ENCODE measurements at regions not wholly inside any gene's neighbourhood (a gene's known extent, or its start where the extent isn't known, plus 50 kb on each side); places are given as distances from the start of the nearest gene placed in this dataset.

GRCh38 chr5:168011096-168011495 is 280.3 kb upstream of the WWC1 start:
- TF ChIP-seq, protein P1, sequence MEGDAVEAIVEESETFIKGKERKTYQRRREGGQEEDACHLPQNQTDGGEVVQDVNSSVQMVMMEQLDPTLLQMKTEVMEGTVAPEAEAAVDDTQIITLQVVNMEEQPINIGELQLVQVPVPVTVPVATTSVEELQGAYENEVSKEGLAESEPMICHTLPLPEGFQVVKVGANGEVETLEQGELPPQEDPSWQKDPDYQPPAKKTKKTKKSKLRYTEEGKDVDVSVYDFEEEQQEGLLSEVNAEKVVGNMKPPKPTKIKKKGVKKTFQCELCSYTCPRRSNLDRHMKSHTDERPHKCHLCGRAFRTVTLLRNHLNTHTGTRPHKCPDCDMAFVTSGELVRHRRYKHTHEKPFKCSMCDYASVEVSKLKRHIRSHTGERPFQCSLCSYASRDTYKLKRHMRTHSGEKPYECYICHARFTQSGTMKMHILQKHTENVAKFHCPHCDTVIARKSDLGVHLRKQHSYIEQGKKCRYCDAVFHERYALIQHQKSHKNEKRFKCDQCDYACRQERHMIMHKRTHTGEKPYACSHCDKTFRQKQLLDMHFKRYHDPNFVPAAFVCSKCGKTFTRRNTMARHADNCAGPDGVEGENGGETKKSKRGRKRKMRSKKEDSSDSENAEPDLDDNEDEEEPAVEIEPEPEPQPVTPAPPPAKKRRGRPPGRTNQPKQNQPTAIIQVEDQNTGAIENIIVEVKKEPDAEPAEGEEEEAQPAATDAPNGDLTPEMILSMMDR (IDR thresholded peaks at IDR 0.05 in 4 of 5, conservative IDR thresholded peaks at IDR 0.05 in 1 of 5) = no peak
- TF ChIP-seq POLR2A (IDR thresholded peaks at IDR 0.05) = no peak

Data from gastrocnemius medialis (tissue), 4 donors.